ENCODE measurements at regions not wholly inside any gene's neighbourhood (a gene's known extent, or its start where the extent isn't known, plus 50 kb on each side); places are given as distances from the start of the nearest gene placed in this dataset.
"Not testable (repeated sequence)": the region's sequence is repeated elsewhere in the genome, so short reads cannot be mapped to it uniquely, and the experiment has no call there.

GRCh38 chr9:65435464-65435863 lies 150.5 kb upstream of the FOXD4L5 start:
- no peaks in the 10 kb centered on the region for H3K27me3 ChIP-seq (ENCODE audit: control insufficient read depth, insufficient read depth, low read length)
- no peak for TF ChIP-seq CTCF (IDR thresholded peaks at IDR 0.05; ENCODE audit: insufficient read depth, low read depth, low read length)
- H3K36me3 ChIP-seq (ENCODE audit: control insufficient read depth, insufficient read depth, low read length), result no peaks in the 10 kb centered on the region
- ChIA-PET CTCF (no interaction called here), POLR2A (no interaction called here)
- H3K4me3 ChIP-seq (ENCODE audit: low read depth, low read length), result no peak overlapping the region
- DNase-seq (ENCODE audit: low read depth), result no peak

- POLR2A ChIA-PET, result no interaction called here
- CTCF ChIA-PET, result no interaction called here
- no peak for DNase-seq (ENCODE audit: low read depth)
- Histone ChIP-seq H3K36me3 (ENCODE audit: control insufficient read depth, insufficient read depth, low read length) (no peaks in the 10 kb centered on the region), H3K4me3 (ENCODE audit: low read depth, low read length) (no peak overlapping the region), H3K27me3 (ENCODE audit: control insufficient read depth, insufficient read depth, low read length) (no peaks in the 10 kb centered on the region)
- TF ChIP-seq CTCF (IDR thresholded peaks at IDR 0.05; ENCODE audit: insufficient read depth, low read depth, low read length), result no peak
Measured at GRCh38 chr9:65432722-65433323, 147.8 kb upstream of the FOXD4L5 start.

GRCh38 chr9:65432051-65432450 lies 147.0 kb upstream of the FOXD4L5 start:
- no peak for DNase-seq (ENCODE audit: low read depth)
- TF ChIP-seq CTCF (IDR thresholded peaks at IDR 0.05; ENCODE audit: insufficient read depth, low read depth, low read length), result no peak
- Histone ChIP-seq H3K27me3 (ENCODE audit: control insufficient read depth, insufficient read depth, low read length) (no peaks in the 10 kb centered on the region), H3K36me3 (ENCODE audit: control insufficient read depth, insufficient read depth, low read length) (no peaks in the 10 kb centered on the region), H3K4me3 (ENCODE audit: low read depth, low read length) (no peak overlapping the region)
- CTCF ChIA-PET, result no interaction called here
- POLR2A ChIA-PET, result no interaction called here

GRCh38 chr9:65430221-65430620 lies 145.2 kb upstream of the FOXD4L5 start:
- no peak overlapping the region for H3K4me3 ChIP-seq (ENCODE audit: low read depth, low read length)
- ChIA-PET CTCF (no interaction called here), POLR2A (no interaction called here)
- no peaks in the 10 kb centered on the region for H3K36me3 ChIP-seq (ENCODE audit: control insufficient read depth, insufficient read depth, low read length)
- no peaks in the 10 kb centered on the region for H3K27me3 ChIP-seq (ENCODE audit: control insufficient read depth, insufficient read depth, low read length)
- no peak for TF ChIP-seq CTCF (IDR thresholded peaks at IDR 0.05; ENCODE audit: insufficient read depth, low read depth, low read length)
- DNase-seq (ENCODE audit: low read depth), result no peak

- POLR2A ChIA-PET, CTCF ChIA-PET: not testable (repeated sequence)
Measured at GRCh38 chr9:65427361-65427760, 142.4 kb upstream of the FOXD4L5 start.

GRCh38 chr9:65426813-65427212 lies 141.8 kb upstream of the FOXD4L5 start:
- CTCF ChIA-PET; H3K27me3 ChIP-seq (ENCODE audit: control insufficient read depth, insufficient read depth, low read length); H3K4me3 ChIP-seq (ENCODE audit: low read depth, low read length); H3K36me3 ChIP-seq (ENCODE audit: control insufficient read depth, insufficient read depth, low read length); POLR2A ChIA-PET; DNase-seq (ENCODE audit: low read depth): not testable (repeated sequence)

More at GRCh38 chr9:65427361-65427760, 142.4 kb upstream of the FOXD4L5 start:
- H3K36me3 ChIP-seq (ENCODE audit: control insufficient read depth, insufficient read depth, low read length); DNase-seq (ENCODE audit: low read depth); H3K27me3 ChIP-seq (ENCODE audit: control insufficient read depth, insufficient read depth, low read length); H3K4me3 ChIP-seq (ENCODE audit: low read depth, low read length): not testable (repeated sequence)

All from BJ (cell line).